ENCODE measurements at regions not wholly inside any gene's neighbourhood (a gene's known extent, or its start where the extent isn't known, plus 50 kb on each side); places are given as distances from the start of the nearest gene placed in this dataset.

DNA sequence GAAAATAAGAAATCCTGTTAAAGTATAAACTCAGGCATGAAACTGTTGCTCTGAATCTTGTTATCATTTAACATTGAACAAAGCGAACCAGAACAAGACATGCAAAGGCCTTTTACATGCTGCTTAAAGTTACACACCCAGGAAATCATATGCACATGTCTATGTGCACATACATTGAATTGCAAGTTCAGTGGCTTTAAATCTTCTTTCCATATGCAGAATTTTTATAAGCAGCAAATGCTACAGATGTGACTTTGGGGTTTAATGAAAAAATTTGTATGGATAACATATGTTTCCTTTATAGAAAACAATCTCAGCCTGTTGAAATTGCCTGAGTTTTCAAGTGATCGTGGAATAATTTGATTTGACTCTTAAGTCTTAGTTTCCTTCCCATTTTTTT lies 193.9 kb downstream of the AEBP2 start:
- no peak for TF ChIP-seq SP1 (IDR thresholded peaks at IDR 0.05)
- no peak for TF ChIP-seq ARNT (IDR thresholded peaks at IDR 0.05)
- TF ChIP-seq SUZ12 (IDR thresholded peaks at IDR 0.05) = no peak

Data from HEK293T (cell line).